Sciatic nerve (tissue), 2 donors: ENCODE measurements at regions not wholly inside any gene's neighbourhood (a gene's known extent, or its start where the extent isn't known, plus 50 kb on each side); places are given as distances from the start of the nearest gene placed in this dataset.

Experiments
- ATAC-seq: fragments of 200-7000 bp; cut with Tn5 transposase; one replicate; pipeline ENCODE4 v1.9.1; 2020; ENCODE audit warnings: mild to moderate bottlenecking, moderate library complexity
- DNase-seq: peaks from one replicate; pipeline ENCODE4 v3.0.0-alpha.2; 2020; ENCODE audit warnings: low spot score
- intact Hi-C: fragments of 100-400 bp; cut with DNase I; formaldehyde crosslinking; loops from one replicate; pipeline ENCODE4 v1.14.2; 2022
- donor health status: DM: no; HTN: no; CAD: no.
- donor health status: DM: no; HTN: no; CAD: no.

- intact Hi-C loops: no loop called here
- DNase-seq (no peak), ATAC-seq (no peak)
Observed at GRCh38 chr15:81987628-81988027, 58.2 kb downstream of the MEX3B start.

DNA sequence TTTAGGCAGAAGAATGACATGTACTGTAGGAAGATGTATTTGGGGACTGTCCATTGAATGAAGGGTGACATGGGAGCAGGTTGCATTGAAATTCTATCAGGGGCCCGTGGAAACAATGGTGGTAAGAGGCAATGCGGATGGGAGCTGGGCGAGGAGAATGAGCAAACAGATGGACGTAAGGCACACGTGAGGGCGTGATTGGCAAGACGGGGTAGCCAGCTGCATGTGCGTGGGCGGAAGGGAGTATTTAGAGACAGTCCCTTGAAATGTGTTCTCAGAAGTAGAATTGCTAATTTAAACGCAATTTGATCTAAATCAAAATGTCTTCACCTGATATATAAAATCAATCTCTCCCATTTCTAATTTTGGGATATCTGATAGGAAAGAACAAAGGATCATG lies 62.3 kb downstream of the MEX3B start:
- DNase-seq (no peak), ATAC-seq (no peak)
- intact Hi-C loops: no loop called here

DNA sequence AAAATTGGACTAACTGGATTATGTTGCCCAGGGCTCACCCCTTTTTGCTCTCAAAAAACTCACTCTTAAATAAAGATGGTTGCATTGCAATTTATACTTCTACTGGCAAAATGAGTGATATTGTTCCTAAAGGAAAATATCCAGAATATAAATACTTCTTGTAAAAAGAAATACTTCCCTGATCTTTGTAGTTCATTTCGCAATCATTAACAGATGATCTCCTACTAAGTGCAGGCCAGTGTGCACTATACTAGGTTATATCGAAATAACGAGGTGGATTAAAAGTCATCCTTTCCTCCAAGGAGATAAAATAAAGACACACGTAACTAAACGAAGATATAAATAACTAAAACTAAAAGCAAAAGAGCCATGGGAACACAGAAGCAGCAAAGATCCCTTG lies 63.0 kb downstream of the MEX3B start:
- intact Hi-C loops: no loop called here

DNA sequence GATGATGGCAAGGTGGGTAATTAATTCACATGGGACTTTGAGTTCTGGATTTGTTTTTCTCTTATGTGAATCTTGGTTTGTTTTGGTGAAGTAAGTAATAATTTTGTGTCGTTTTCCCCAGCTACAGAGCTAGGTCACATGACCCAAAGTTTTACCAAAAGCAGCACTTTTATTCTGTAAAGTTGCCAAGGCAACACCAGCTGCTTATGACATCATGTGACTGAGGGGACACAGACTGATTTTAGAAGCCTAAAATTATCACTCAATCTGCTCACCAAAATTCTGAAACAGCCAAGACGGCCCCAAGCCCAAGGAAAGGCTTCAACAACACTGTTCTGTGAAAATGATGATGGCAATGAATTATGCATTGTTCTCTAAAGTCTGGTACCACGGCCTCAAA lies 63.9 kb downstream of the MEX3B start:
- no peak for ATAC-seq
- intact Hi-C loops: no loop called here
- no peak for DNase-seq

More for the DNA sequence above, 63.0 kb downstream of the MEX3B start:
- ATAC-seq (no peak), DNase-seq (no peak)

- intact Hi-C loops: no loop called here
- DNase-seq (no peak), ATAC-seq (no peak)
Observed at GRCh38 chr15:81977464-81977863, 68.4 kb downstream of the MEX3B start.

GRCh38 chr15:81968691-81969090 lies 77.1 kb downstream of the MEX3B start:
- ATAC-seq (no peak), DNase-seq (no peak)
- intact Hi-C loops: no loop called here

GRCh38 chr15:81966631-81967030 lies 79.2 kb downstream of the MEX3B start:
- DNase-seq (no peak), ATAC-seq (no peak)
- intact Hi-C loops: no loop called here

GRCh38 chr15:81962482-81962881 lies 83.3 kb downstream of the MEX3B start:
- ATAC-seq (no peak), DNase-seq (no peak)
- intact Hi-C loops: no loop called here

DNA sequence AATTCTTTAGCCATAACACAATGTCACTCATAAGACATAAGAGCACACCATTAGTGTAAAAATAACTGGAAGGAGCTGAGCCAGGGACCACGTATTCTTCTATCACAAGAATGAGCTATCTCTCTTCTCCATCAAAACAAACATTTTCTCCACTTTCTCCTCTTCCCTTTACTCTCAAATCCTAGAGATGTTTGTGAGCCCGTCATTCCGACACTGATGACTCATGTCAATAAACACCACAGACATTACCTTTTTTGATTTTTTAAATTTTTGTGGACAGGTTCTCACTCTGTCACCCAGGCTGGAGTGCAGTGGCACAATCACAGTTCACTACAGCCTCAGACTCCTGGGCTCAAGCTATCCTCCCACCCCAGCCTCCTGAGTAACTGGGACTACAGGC lies 86.6 kb downstream of the MEX3B start:
- DNase-seq (no peak), ATAC-seq (no peak)
- intact Hi-C loops: no loop called here

DNA sequence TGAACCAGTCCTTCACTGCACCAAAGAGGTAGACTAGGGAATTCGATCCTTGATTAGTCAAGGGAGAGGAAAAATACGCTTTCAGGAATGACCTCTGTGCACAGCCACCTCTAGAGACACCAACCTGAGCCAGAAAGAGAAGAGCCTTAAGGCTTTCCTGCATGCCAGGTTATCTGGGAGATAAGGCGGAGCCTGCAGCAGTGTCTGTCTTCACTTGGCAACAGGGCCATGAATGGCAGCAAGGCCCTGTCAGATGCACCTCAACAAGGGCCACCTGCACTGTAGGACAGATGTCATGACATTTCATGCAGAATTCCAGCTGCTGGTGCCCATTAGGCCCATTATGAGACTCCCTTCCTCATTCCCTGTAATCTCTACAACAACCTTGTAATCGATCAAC lies 88.1 kb downstream of the MEX3B start:
- intact Hi-C loops: no loop called here
- no peak for DNase-seq
- no peak for ATAC-seq

GRCh38 chr15:81955382-81956062 lies 90.3 kb downstream of the MEX3B start:
- intact Hi-C loops: no loop called here

DNA sequence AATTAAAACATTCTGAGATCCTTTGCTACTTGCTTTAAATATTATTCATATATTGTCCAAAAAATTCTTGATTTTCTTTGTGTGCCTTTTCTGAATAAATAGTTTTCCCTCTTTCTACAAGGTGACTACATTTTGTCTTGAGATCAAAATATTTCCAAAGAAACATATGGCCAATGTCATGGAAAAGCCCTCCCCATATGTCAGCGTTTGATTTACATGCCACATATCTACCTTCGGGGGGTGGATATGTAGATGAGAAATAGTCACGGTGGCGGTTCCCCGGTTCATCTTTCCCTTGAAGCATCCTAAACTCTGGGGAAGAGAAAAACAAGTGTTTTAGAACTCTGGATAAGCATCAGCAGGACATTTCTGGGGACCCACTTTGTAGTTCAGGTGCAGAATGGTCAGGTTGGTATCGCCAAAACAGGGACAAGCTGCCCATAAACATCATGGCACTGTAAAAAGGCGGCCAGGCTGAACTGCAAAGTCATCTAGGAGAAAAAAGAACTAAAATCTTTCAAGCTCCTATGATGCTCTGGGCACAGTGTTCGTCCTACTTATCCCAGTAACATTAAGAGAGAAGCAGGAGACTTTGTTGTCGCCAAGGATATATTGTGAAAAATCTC lies 91.5 kb downstream of the MEX3B start:
- ATAC-seq: no peak
- intact Hi-C loops: no loop called here
- DNase-seq: no peak

More at GRCh38 chr15:81955382-81956062, 90.3 kb downstream of the MEX3B start:
- DNase-seq (no peak), ATAC-seq (no peak)

DNA sequence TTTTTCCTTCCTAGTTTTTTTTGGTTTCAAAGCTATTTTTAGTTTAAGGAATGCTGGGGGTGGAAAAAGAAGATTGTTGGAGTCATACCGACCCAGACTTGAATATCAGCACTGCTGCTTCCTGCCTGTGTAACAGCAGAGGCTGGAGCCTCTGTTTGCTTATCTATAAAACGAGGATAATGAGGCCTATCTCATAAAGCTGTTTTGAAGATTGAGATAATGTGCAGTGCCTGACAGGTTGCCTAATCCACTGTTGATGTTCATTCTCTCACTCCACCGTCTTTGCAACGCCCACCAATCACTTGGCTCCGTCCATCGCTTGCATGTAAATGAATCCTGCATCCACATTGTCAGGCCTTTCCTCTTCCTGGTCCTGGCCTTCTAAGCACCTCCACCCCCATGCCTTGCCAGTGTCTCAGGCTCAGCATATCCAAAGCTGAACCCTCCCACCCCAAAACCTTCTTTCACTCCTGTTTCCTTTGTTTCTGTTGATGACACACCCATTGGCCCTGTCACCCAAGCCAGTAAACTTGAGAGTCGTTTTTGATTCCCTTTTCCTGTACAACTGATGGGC lies 94.9 kb downstream of the MEX3B start:
- DNase-seq (no peak), ATAC-seq (no peak)
- intact Hi-C loops: no loop called here

GRCh38 chr15:81948751-81949150 lies 97.1 kb downstream of the MEX3B start:
- DNase-seq: no peak
- intact Hi-C loops: no loop called here
- no peak for ATAC-seq

DNA sequence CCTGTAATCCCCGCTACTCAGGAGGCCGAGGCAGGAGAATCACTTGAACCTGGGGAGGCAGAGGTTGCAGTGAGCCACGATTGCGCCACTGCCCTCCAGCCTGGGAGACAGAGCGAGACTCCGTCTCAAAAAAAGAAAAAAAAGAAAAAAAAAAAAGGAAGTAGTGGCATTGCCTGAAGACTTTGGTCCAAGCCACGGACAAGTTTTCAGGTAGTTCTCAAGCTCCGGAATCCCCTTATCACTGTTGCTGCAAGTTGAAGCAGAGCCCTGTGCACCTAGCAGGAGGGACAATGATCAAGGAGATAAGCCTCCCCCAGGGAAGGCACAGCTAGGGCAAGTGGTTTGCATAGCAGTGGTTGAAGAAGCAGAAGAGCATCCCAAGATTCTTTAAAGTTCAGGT lies 97.6 kb downstream of the MEX3B start:
- intact Hi-C loops: no loop called here
- ATAC-seq (no peak), DNase-seq (no peak)

DNA sequence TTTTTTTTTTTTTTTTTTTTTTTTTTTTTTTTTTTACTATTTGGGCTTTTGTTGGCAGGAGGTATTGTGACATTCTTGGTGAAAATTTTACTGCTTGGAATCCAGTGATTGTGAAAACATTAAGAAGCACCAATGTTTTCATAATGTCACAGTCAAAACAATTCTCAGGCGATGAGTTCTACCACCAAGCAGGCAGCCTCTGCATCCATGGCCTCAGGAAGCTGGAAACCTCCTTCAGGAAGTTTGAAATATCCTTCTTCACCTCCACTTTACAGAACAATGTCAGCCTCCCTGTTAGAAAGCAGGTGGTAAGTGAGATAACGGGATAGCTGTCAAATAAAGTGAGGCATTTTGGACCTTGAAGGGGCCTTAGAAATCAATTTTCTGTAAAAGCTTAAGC lies 98.3 kb downstream of the MEX3B start:
- intact Hi-C loops: no loop called here
- ATAC-seq: no peak
- DNase-seq: no peak

DNA sequence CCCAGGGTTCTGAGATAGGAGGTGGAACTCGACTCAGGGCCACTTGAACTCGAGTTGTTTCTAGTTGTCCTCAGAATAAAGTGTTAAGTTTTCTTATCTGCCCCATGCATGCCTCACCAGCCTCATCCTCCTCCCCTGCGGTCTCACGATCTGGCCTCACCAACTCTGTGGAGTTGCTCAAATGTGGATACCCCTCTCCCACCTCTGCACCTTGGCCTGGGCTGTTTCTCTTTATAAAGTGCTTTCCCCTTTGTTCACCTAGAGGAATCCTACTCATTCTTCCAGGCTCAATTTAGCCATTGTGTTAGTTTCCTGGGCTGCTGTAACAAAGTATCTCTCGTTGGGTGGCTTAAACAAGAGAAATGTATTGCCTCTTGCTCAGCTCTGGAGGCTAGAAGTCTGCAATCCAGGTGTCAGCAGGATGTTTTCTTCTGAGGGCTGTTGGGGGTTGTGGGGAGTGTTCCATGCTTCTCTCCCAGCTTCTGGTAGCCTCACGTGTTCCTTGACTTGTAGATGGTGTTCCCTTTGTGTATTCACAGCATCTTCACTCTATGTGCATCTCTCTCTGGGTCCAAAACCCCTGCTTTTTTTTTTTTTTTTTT lies 100.7 kb downstream of the MEX3B start:
- intact Hi-C loops: no loop called here
- ATAC-seq (no peak), DNase-seq (no peak)

- ATAC-seq: no peak
- intact Hi-C loops: no loop called here
Observed at GRCh38 chr15:81942655-81943195, 103.1 kb downstream of the MEX3B start.

DNA sequence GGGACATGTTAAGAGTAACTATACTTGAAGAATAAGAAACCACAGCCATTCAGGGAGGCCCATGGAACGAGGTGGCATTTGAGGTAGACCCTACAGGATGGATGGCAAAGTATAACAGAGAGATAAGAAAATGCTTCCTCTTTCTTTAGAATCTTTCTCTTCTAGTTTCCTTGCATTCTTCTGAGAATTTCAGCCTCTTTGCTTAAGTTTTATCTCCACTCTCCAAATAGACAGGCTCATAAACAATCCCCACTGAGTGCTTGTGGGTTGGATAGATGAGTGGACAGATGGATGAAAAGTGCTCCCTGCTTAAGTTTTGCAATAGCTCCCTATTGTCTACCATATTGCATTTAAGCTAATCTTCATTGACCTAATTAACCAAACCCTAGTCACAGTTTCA lies 103.7 kb downstream of the MEX3B start:
- no peak for ATAC-seq
- intact Hi-C loops: no loop called here

More at GRCh38 chr15:81942655-81943195, 103.1 kb downstream of the MEX3B start:
- no peak for DNase-seq

DNA sequence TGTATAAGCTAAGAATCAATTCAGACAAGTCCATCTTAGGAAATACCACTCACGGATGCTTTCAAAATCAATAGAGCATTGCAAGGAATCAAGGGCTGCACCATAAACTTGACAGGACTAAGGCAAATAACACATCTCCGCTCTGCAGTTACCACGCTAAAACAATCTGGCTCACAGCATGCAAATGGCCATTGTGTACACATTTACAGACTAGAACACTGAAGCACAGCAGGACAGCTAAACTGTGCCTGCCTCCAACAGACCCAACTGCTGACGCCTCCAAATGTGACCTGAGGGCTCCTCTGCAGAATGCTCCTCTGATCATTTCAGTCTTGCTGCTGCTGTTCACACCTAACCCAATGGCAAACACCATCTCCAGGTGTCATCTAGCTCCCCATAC lies 104.3 kb downstream of the MEX3B start:
- DNase-seq: no peak
- intact Hi-C loops: no loop called here
- ATAC-seq: no peak

More for the DNA sequence above, 103.7 kb downstream of the MEX3B start:
- DNase-seq: no peak
